ENCODE measurements at regions not wholly inside any gene's neighbourhood (a gene's known extent, or its start where the extent isn't known, plus 50 kb on each side); places are given as distances from the start of the nearest gene placed in this dataset.

- no peak for TF ChIP-seq CTCF (IDR thresholded peaks at IDR 0.05; ENCODE audit: low read depth, low read length)
- no peaks in the 10 kb centered on the region for H3K4me1 ChIP-seq
- no peaks in the 10 kb centered on the region for H3K36me3 ChIP-seq
- H3K4me3 ChIP-seq (ENCODE audit: low read depth, low read length), result no peak overlapping the region
- no peak for DNase-seq
- no peaks in the 10 kb centered on the region; the same call in 1 of the 2 replicates for H3K9me3 ChIP-seq
- no peaks in the 10 kb centered on the region for H3K27me3 ChIP-seq
Observed at GRCh38 chr6:94377835-94378234, 958.5 kb upstream of the EPHA7 start.

GRCh38 chr6:94376876-94377275 lies 957.5 kb upstream of the EPHA7 start:
- Histone ChIP-seq H3K36me3 (no peaks in the 10 kb centered on the region), H3K4me1 (no peaks in the 10 kb centered on the region), H3K9me3 (no peaks in the 10 kb centered on the region; the same call in 1 of the 2 replicates), H3K27me3 (no peaks in the 10 kb centered on the region), H3K4me3 (ENCODE audit: low read depth, low read length) (no peak overlapping the region)
- no peak for DNase-seq
- no peak for TF ChIP-seq CTCF (IDR thresholded peaks at IDR 0.05; ENCODE audit: low read depth, low read length)

- Histone ChIP-seq H3K27me3 (no peaks in the 10 kb centered on the region), H3K9me3 (no peaks in the 10 kb centered on the region), H3K36me3 (no peaks in the 10 kb centered on the region), H3K4me3 (ENCODE audit: low read depth, low read length) (no peak overlapping the region), H3K4me1 (no peaks in the 10 kb centered on the region)
- no peak for DNase-seq
- TF ChIP-seq CTCF (IDR thresholded peaks at IDR 0.05; ENCODE audit: low read depth, low read length), result no peak
Observed at GRCh38 chr6:94372229-94372628, 952.9 kb upstream of the EPHA7 start.

GRCh38 chr6:94367316-94367715 lies 948.0 kb upstream of the EPHA7 start:
- no peaks in the 10 kb centered on the region for H3K27me3 ChIP-seq
- no peak for DNase-seq
- H3K9me3 ChIP-seq, result no peaks in the 10 kb centered on the region
- no peak for TF ChIP-seq CTCF (IDR thresholded peaks at IDR 0.05; ENCODE audit: low read depth, low read length)
- no peaks in the 10 kb centered on the region for H3K36me3 ChIP-seq
- no peaks in the 10 kb centered on the region for H3K4me1 ChIP-seq
- H3K4me3 ChIP-seq (ENCODE audit: low read depth, low read length), result no peak overlapping the region

GRCh38 chr6:94362061-94362864 lies 942.9 kb upstream of the EPHA7 start:
- Histone ChIP-seq H3K4me1 (no peaks in the 10 kb centered on the region), H3K4me3 (ENCODE audit: low read depth, low read length) (no peak overlapping the region), H3K27me3 (no peaks in the 10 kb centered on the region), H3K9me3 (no peaks in the 10 kb centered on the region), H3K36me3 (no peaks in the 10 kb centered on the region)
- no peak for DNase-seq
- TF ChIP-seq CTCF (IDR thresholded peaks at IDR 0.05; ENCODE audit: low read depth, low read length), result no peak

GRCh38 chr6:94361304-94362060 lies 942.1 kb upstream of the EPHA7 start:
- Histone ChIP-seq H3K4me3 (ENCODE audit: low read depth, low read length) (no peak overlapping the region), H3K4me1 (no peaks in the 10 kb centered on the region), H3K27me3 (no peaks in the 10 kb centered on the region), H3K9me3 (no peaks in the 10 kb centered on the region), H3K36me3 (no peaks in the 10 kb centered on the region)
- TF ChIP-seq CTCF (IDR thresholded peaks at IDR 0.05; ENCODE audit: low read depth, low read length), result no peak
- no peak for DNase-seq

Data from BE2C (cell line).